ENCODE measurements at regions not wholly inside any gene's neighbourhood (a gene's known extent, or its start where the extent isn't known, plus 50 kb on each side); places are given as distances from the start of the nearest gene placed in this dataset.

DNA sequence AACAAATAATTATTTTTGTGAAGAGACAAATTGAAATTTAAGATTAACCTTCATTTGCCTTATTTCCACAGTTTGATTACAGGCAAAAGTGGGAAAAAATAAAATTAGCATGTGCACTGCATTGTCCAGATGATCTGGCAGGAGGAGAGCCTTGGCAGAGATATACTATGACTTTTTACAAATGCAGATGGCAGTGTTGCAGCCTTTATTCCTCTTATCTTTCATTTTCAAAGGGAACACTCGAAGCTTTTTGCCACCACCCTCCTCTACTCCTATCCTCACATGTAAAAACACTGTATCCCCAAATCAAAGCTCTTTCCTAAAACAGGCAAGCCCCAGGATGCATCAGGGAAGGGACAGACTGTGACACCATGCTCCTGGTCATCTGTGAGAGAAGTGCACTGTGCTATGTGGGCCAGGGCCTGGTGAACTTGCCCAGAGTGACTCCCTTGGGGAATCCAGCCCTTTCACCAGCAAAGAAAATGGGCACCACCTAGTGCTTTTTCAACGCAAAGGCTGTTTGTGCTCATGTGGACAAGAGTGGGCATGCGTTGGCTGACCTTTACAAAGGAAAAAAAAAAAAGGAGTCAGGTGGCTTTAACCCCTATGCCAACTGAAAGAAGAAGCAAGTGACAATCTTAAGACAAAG lies 74.7 kb upstream of the ETAA1 start:
- no CpG with 5 or more reads among the region's 3 CpGs for WGBS (ENCODE audit: extremely low coverage, insufficient coverage, insufficient read length)

DNA sequence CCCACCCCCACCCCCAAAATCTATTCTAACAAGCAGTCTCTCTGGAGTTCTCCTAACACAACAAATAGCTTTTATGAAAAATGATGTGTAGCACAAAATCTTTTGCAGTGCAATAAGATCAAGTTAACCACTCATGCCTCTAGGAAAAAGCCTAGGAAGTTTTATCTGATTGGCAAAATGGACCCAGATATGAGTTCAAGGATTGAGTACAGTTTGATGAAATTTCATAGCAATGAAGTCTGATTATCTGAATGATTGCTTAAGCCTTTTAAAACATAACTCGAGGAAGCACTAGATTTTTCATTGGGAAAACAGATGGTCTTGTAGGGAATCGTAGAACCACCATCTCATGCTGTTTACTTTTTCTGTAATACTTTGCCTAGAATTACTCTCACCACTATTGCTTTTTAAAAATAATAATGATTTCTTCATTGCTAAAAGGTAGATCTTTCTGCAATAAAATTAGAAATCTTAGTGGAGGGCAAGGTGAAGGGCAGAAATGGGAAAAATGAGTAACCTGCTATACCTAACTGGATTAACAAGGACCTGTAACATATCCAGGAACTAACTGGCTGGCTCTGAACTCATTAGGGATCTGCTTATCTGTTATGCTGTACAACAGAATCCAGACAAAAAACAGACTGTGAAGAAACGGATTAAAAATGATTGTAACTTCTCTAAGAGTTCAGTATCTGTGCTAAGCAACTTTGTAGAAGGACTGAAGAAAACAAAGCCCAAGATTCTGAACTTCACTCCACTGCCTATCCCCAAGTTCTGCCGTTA lies 73.7 kb upstream of the ETAA1 start:
- no peaks in the 10 kb centered on the region for H3K9me3 ChIP-seq (ENCODE audit: insufficient read depth, low read depth, low read length)
- H3K9ac ChIP-seq (ENCODE audit: low read length), result no peak overlapping the region
- H4K91ac ChIP-seq (ENCODE audit: low read depth, low read length), result no peak overlapping the region
- H3K36me3 ChIP-seq (ENCODE audit: control insufficient read depth in 1 of 2, insufficient read depth in 2 of 2, low read length in 2 of 2), result no peaks in the 10 kb centered on the region
- no peak overlapping the region for H2BK5ac ChIP-seq (ENCODE audit: low read depth, low read length, poor library complexity)
- no peaks in the 10 kb centered on the region for H3K27me3 ChIP-seq (ENCODE audit: insufficient read depth, low read length)
- no peak overlapping the region for H3K23ac ChIP-seq (ENCODE audit: low read length)
- no peaks in the 10 kb centered on the region for H3K79me2 ChIP-seq (ENCODE audit: control insufficient read depth, insufficient read depth, low read length, poor library complexity)
- H2AK5ac ChIP-seq (ENCODE audit: low read length), result no peak overlapping the region
- no peak overlapping the region for H4K8ac ChIP-seq (ENCODE audit: low read depth, low read length)
- H2BK12ac ChIP-seq (ENCODE audit: low read length), result no peak overlapping the region
- H3K79me1 ChIP-seq (ENCODE audit: low read length), result no peaks in the 10 kb centered on the region
- no peak overlapping the region for H3K4ac ChIP-seq (ENCODE audit: low read depth, low read length)
- no peak overlapping the region for H3K18ac ChIP-seq (ENCODE audit: low read length)
- H2AFZ ChIP-seq (ENCODE audit: insufficient read depth, low read length, poor library complexity), result no peak overlapping the region
- no peak overlapping the region for H3K27ac ChIP-seq (ENCODE audit: low read depth, low read length)
- H2BK120ac ChIP-seq (ENCODE audit: insufficient read depth, low read length, poor library complexity), result no peak overlapping the region
- WGBS (ENCODE audit: extremely low coverage, insufficient coverage, insufficient read length), result no CpG with 5 or more reads among the region's 4 CpGs
- H3K4me2 ChIP-seq (ENCODE audit: low read length), result no peak overlapping the region
- H3K14ac ChIP-seq (ENCODE audit: low read length), result no peak overlapping the region
- no peak overlapping the region for H3K4me3 ChIP-seq (ENCODE audit: low read depth, low read length)
- H4K12ac ChIP-seq (ENCODE audit: low read depth, low read length), result no peak overlapping the region
- H3K4me1 ChIP-seq (ENCODE audit: control insufficient read depth in 1 of 2, insufficient read depth in 2 of 2, low read length in 2 of 2), result no peaks in the 10 kb centered on the region
- no peak for DNase-seq

More for the DNA sequence above, 74.7 kb upstream of the ETAA1 start:
- DNase-seq, result peak; percentile 20 to 62
- H3K36me3 ChIP-seq (ENCODE audit: control insufficient read depth in 1 of 2, insufficient read depth in 2 of 2, low read length in 2 of 2), result no peaks in the 10 kb centered on the region
- H3K23ac ChIP-seq (ENCODE audit: low read length), result no peak overlapping the region
- no peak overlapping the region for H3K14ac ChIP-seq (ENCODE audit: low read length)
- H2BK5ac ChIP-seq (ENCODE audit: low read depth, low read length, poor library complexity), result no peak overlapping the region
- H3K4ac ChIP-seq (ENCODE audit: low read depth, low read length), result no peak overlapping the region
- no peaks in the 10 kb centered on the region for H3K79me2 ChIP-seq (ENCODE audit: control insufficient read depth, insufficient read depth, low read length, poor library complexity)
- H4K12ac ChIP-seq (ENCODE audit: low read depth, low read length), result no peak overlapping the region
- H2BK120ac ChIP-seq (ENCODE audit: insufficient read depth, low read length, poor library complexity), result no peak overlapping the region
- no peak overlapping the region for H3K9ac ChIP-seq (ENCODE audit: low read length)
- no peak overlapping the region for H3K4me2 ChIP-seq (ENCODE audit: low read length)
- no peak overlapping the region for H3K4me3 ChIP-seq (ENCODE audit: low read depth, low read length)
- no peak overlapping the region for H4K91ac ChIP-seq (ENCODE audit: low read depth, low read length)
- H4K8ac ChIP-seq (ENCODE audit: low read depth, low read length), result no peak overlapping the region
- no peaks in the 10 kb centered on the region for H3K79me1 ChIP-seq (ENCODE audit: low read length)
- H3K9me3 ChIP-seq (ENCODE audit: insufficient read depth, low read depth, low read length), result no peaks in the 10 kb centered on the region
- no peak overlapping the region for H2AK5ac ChIP-seq (ENCODE audit: low read length)
- no peak overlapping the region for H2AFZ ChIP-seq (ENCODE audit: insufficient read depth, low read length, poor library complexity)
- H3K4me1 ChIP-seq (ENCODE audit: control insufficient read depth in 1 of 2, insufficient read depth in 2 of 2, low read length in 2 of 2), result no peaks in the 10 kb centered on the region
- H3K27ac ChIP-seq (ENCODE audit: low read depth, low read length), result no peak overlapping the region
- H3K18ac ChIP-seq (ENCODE audit: low read length), result no peak overlapping the region
- no peak overlapping the region for H2BK12ac ChIP-seq (ENCODE audit: low read length)
- no peaks in the 10 kb centered on the region for H3K27me3 ChIP-seq (ENCODE audit: insufficient read depth, low read length)

DNA sequence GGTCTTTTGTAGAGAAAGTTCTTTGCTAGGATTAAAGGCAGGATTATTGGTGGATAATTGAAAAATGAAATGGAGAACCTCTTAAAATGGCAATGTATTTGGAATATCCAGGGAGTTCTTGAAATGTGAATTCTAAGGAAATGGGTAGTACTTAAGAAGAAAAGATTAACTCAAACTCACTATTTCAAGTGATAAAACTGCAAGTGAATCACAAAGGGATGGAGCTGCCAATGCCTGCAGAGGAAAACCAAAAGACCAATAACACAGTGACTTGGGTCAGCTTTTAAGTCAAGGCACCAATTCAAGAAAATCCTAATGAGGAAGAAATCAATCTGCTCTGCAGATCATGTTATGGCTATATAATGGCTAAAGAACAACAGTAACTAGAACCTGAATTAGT lies 67.6 kb upstream of the ETAA1 start:
- Histone ChIP-seq H4K12ac (ENCODE audit: low read depth, low read length) (no peak overlapping the region), H4K8ac (ENCODE audit: low read depth, low read length) (no peak overlapping the region), H3K4me2 (ENCODE audit: low read length) (no peak overlapping the region), H2AK5ac (ENCODE audit: low read length) (no peak overlapping the region), H3K9me3 (ENCODE audit: insufficient read depth, low read depth, low read length) (no peaks in the 10 kb centered on the region), H3K79me2 (ENCODE audit: control insufficient read depth, insufficient read depth, low read length, poor library complexity) (no peaks in the 10 kb centered on the region), H2BK12ac (ENCODE audit: low read length) (no peak overlapping the region), H4K91ac (ENCODE audit: low read depth, low read length) (no peak overlapping the region), H3K9ac (ENCODE audit: low read length) (no peak overlapping the region), H2BK5ac (ENCODE audit: low read depth, low read length, poor library complexity) (no peak overlapping the region), H3K23ac (ENCODE audit: low read length) (no peak overlapping the region), H3K18ac (ENCODE audit: low read length) (no peak overlapping the region), H2BK120ac (ENCODE audit: insufficient read depth, low read length, poor library complexity) (no peak overlapping the region), H3K4me1 (ENCODE audit: control insufficient read depth in 1 of 2, insufficient read depth in 2 of 2, low read length in 2 of 2) (no peaks in the 10 kb centered on the region), H2AFZ (ENCODE audit: insufficient read depth, low read length, poor library complexity) (no peak overlapping the region), H3K27ac (ENCODE audit: low read depth, low read length) (no peak overlapping the region), H3K79me1 (ENCODE audit: low read length) (no peaks in the 10 kb centered on the region), H3K36me3 (ENCODE audit: control insufficient read depth in 1 of 2, insufficient read depth in 2 of 2, low read length in 2 of 2) (no peaks in the 10 kb centered on the region), H3K4ac (ENCODE audit: low read depth, low read length) (no peak overlapping the region), H3K27me3 (ENCODE audit: insufficient read depth, low read length) (no peaks in the 10 kb centered on the region), H3K4me3 (ENCODE audit: low read depth, low read length) (no peak overlapping the region), H3K14ac (ENCODE audit: low read length) (no peak overlapping the region)
- DNase-seq, result no peak

DNA sequence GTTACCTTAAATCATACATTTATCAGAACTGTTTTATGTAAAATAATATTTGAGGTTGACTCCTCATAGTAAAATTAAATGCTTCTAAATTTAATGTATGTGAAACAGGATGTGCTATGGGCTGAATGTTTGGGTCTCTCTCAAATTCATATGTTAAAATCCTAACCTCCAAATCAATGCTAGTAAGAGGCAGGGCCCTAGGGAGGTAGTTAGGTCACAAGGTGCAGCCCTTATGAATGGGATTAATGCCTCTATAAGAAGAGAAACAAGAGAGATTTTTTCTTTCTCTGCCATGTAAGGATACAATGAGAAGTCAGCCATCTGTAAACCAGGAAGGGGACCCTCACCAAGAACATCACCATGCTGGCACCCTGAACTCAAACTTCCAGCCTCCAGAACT lies 67.2 kb upstream of the ETAA1 start:
- no peak overlapping the region for H4K91ac ChIP-seq (ENCODE audit: low read depth, low read length)
- no peak for DNase-seq
- no peak overlapping the region for H3K14ac ChIP-seq (ENCODE audit: low read length)
- no peaks in the 10 kb centered on the region for H3K27me3 ChIP-seq (ENCODE audit: insufficient read depth, low read length)
- no peaks in the 10 kb centered on the region for H3K9me3 ChIP-seq (ENCODE audit: insufficient read depth, low read depth, low read length)
- no peaks in the 10 kb centered on the region for H3K4me1 ChIP-seq (ENCODE audit: control insufficient read depth in 1 of 2, insufficient read depth in 2 of 2, low read length in 2 of 2)
- no peak overlapping the region for H3K4me3 ChIP-seq (ENCODE audit: low read depth, low read length)
- H3K79me2 ChIP-seq (ENCODE audit: control insufficient read depth, insufficient read depth, low read length, poor library complexity), result no peaks in the 10 kb centered on the region
- H2AFZ ChIP-seq (ENCODE audit: insufficient read depth, low read length, poor library complexity), result no peak overlapping the region
- H3K4me2 ChIP-seq (ENCODE audit: low read length), result no peak overlapping the region
- H2BK120ac ChIP-seq (ENCODE audit: insufficient read depth, low read length, poor library complexity), result no peak overlapping the region
- no peaks in the 10 kb centered on the region for H3K36me3 ChIP-seq (ENCODE audit: control insufficient read depth in 1 of 2, insufficient read depth in 2 of 2, low read length in 2 of 2)
- no peak overlapping the region for H4K8ac ChIP-seq (ENCODE audit: low read depth, low read length)
- H4K12ac ChIP-seq (ENCODE audit: low read depth, low read length), result no peak overlapping the region
- no peak overlapping the region for H3K18ac ChIP-seq (ENCODE audit: low read length)
- no peak overlapping the region for H2AK5ac ChIP-seq (ENCODE audit: low read length)
- H2BK12ac ChIP-seq (ENCODE audit: low read length), result no peak overlapping the region
- no peak overlapping the region for H3K27ac ChIP-seq (ENCODE audit: low read depth, low read length)
- no peak overlapping the region for H3K4ac ChIP-seq (ENCODE audit: low read depth, low read length)
- H3K79me1 ChIP-seq (ENCODE audit: low read length), result no peaks in the 10 kb centered on the region
- no peak overlapping the region for H3K9ac ChIP-seq (ENCODE audit: low read length)
- no peak overlapping the region for H3K23ac ChIP-seq (ENCODE audit: low read length)
- no peak overlapping the region for H2BK5ac ChIP-seq (ENCODE audit: low read depth, low read length, poor library complexity)
